Midbrain (tissue), 1 donor: ENCODE measurements at regions not wholly inside any gene's neighbourhood (a gene's known extent, or its start where the extent isn't known, plus 50 kb on each side); places are given as distances from the start of the nearest gene placed in this dataset.

Source experiments
- DNase-seq: peaks from one replicate; lab custom pipeline; 2025; lab: John Stamatoyannopoulos, UW

DNA sequence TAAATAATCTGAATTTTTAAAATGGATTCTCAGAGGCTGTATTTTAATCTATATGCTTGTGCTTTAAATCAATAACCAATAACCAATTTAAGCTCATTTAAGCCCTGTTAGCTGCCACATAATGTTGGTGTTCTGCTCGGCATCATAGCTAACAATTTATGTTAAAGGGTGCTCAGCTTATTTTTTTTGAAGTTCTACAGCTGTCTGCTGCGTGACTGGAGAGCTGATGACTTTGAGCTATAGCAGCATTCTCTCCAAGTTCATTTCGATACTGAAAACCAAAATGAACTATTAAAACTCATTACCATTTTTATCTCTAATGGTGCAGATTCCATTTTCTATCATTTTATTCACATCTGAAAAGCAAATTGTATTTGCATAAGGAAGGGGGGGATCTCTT, 357.8 kb downstream of the AJAP1 start:
- no peak for DNase-seq

DNA sequence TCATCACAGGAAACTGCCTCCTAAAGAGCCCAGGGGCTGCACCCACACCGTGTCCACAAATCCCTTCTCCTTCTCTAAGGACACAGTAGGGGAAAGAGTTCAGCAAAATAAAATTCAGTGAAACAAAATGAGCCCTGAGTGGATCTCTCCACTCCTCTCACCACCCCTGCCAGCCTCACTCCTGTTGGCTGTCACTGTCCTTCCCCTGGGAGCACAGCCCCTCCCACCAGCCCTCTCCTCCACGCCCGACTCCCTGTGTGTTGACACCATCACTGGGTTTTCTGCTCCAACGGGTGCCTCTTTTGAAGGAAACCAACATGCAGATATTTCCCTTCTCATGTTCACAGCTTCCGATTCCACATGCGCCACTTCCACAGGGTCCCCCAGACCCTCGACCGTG, 356.2 kb downstream of the AJAP1 start:
- no peak for DNase-seq

DNA sequence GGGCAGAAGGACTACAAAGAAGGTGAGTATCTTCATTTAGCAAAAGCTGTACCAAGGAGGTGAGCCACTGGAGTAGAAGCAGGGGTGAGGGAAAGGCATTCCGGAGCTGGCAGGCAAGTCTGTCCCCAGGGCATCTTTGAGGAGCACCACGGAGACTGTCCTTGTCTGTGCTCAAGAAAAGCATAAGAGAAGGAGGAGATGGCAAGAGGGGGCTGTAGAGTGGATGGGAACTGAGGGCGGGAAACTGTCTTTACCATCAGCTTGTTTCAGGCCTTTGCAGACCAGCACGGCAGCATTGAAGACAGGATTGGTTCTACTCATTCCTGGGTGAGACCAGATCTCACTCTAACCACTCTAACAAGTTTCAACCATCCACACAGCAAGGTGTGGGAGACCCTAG, 355.8 kb downstream of the AJAP1 start:
- DNase-seq, result no peak

DNA sequence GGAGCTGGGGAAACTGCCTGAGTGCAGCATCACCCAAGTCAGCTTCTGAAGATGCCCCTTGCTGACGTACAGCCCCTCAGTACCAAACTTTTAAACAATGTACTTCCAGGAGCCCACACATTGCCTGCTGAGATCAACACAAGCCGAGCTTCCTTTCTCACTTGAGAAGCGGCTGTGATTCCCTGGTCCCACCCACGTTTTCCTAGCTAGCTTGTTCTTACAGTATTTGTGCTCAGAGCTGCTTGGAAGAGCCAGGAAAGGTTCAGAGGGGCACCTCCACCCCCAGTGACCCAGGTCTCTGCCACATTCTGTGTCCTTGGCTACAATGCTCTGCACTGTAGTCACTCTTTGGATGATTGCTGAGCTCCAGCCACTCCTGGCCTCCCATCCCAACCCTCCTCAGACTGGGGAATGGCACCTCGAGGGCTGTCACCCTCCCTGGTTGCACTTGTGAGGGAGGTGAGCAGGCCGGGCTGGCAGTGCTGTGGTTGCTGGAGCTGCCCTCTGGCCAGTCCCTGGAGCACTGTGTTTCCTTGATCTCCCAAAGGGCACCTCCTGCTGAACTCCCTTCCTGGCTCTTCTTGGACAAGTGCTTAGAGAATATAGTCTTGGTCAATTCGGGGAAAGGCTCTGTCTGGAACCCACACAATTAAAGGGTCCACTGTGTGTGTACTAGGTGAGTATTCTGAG, 355.1 kb downstream of the AJAP1 start:
- DNase-seq, result no peak

DNA sequence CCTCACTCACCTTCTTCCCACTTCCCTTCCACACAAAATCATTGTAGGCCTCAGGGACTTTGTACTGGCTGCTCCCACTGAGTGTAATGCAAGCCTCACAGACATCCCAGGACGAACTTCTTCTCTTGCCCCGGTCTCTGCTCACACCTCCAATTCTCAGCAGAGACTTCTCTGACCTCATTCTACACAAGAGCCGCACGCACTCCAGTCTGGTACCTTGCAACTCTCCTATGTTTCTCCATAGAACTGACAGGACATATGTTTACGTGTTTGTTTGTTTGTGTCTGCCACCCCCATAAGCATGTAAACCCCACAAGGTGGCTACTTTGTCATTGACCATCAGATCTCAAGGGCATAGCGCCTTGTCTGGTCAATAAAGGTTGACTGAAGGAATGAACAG, 350.8 kb downstream of the AJAP1 start:
- no peak for DNase-seq

DNA sequence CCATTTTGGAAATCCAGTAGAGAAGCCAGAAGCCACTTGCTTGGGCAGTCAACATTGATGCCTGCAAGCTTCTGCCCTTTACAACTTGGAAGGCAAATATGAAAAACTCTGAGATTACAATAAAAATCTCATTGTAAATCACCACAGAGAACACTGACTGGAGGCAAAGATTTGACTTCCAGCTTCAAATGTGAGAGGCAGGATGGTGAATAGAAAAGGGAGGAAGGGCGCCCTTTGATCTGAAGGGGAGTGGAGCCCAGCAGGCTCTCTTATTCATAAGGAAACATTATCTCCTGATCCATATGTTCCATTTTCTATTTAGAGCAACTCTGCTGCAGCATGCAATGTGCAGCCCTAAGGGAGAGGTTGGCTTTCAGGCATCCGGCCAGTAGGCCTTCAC, 348.3 kb downstream of the AJAP1 start:
- DNase-seq, result no peak

DNA sequence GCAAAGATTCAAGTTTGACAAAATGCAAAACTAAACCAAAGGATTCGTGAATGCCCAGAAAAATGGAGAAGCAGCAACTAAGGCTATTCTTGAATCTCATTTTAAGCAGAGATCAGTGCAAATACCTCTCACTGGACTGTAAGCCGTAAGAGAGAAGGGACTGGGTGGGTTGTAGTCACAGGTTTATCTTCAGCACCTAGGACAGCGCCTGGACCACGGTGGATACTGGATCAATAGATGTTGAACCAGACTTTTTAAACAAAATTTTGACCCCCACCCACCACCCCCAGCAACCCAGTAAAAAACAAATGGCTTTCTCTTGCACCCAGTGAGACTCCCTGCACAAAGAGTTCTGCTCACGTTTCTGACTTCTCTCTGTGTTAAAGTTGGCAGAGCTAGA, 347.1 kb downstream of the AJAP1 start:
- no peak for DNase-seq

DNA sequence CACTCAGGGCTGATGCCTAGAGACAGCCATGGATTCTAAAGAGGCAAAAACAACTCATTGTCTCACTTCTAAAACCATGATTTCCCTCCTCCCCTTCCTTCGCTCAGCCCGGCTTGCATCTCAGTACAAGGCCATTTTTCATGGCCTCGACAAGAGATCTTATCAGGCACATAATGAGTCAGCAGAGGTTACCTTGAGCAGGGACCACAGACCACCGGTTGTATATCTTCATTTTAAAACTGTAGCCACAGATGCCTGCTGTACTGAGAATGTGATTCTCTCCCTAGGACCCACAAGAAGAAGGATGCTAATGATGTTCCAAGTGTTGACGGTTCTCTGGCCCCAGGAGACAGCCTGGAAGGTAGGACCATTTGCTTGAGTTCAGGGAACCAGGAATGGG, 331.9 kb downstream of the AJAP1 start:
- no peak for DNase-seq

DNA sequence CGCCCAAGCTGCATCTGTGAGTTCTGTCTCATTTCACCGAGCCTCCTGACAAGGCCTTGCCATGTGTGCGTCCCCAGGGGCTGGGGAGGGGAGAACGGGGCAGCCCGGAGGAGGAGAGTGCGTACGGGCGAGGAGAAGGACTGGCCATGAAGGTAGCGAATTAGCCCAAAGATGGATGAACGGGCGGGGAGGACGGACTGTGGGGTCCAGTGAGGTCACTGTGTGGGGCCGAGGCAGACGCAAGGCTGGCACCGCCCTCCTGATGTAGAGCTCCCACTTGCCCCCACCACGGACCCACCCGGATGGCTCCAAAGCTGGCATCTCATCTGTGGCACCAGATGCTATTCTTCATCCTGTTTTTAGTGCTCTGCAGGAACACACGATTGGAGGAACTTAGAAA, 330.4 kb downstream of the AJAP1 start:
- DNase-seq, result no peak

DNA sequence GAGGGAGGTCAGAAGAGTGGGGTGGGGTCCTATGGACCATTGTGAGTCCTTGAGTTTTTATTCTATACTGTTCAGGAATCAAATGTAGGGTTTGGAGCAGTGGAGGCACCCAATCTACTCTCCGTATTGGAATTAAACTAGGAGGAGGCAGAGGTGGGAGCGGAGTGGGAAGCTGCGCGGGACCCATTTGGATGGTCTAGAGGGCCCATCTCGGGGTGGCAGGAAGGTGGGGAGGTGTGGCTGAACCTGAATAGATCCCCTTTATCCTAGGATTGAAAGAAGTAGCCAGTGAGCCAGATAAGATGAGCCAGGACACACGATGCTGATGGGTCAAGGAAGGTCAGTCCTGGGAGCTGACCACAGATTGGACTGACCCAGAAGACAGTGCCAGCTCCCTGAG, 325.8 kb downstream of the AJAP1 start:
- no peak for DNase-seq

DNA sequence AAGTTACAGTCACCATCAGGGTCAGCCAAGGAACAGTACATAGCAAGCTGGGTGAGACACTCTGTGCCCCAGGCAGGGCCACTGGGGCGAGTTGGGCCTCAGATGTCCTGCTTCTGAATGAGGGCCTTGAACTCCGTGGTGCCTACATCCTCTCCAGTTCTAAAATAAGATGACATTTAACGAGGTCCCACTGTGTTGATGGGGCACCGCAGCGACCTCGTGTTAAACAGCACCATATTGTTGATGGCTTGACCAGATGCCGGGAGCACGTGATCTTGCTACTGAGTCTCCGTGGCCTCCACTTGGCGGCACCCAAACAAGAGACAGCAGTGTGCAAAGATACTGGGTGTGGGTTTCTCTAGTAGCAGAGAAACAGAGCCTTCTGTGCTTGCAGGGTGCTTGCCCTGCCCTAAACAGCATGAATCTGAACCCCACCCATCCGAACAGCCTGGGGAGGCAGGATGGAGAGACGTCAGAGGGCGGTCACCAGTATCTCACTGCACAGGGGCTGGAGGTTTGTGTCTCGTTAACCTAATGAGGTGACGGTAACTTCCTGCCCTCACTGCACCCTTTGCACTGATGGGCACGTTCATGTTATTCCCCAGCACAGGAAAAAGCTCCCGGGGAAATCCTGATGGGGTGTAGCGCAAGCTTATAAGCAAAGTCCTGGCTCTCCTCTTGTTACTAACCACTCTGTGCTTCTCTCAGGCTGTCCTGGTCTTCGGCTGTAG, 324.4 kb downstream of the AJAP1 start:
- no peak for DNase-seq

DNA sequence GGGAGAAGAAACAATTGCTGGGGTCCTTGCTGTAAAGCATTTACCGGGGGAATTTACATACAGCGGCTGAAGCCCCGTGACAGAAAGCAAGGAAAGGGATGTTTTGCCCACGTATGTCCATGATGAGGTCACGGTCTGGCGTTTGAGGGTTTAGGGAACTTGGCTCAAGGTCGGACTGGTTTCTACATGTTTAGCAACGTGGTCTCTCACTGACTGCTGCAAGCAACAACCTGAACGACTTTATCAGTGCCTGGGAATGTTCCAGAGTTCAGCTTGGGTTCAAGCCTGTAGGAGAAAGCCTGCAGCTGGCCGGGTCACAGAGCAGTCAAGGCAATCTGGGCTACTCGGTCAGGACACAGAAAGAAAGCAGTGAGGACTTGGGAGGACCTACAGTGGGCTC, 323.3 kb downstream of the AJAP1 start:
- DNase-seq, result no peak

DNA sequence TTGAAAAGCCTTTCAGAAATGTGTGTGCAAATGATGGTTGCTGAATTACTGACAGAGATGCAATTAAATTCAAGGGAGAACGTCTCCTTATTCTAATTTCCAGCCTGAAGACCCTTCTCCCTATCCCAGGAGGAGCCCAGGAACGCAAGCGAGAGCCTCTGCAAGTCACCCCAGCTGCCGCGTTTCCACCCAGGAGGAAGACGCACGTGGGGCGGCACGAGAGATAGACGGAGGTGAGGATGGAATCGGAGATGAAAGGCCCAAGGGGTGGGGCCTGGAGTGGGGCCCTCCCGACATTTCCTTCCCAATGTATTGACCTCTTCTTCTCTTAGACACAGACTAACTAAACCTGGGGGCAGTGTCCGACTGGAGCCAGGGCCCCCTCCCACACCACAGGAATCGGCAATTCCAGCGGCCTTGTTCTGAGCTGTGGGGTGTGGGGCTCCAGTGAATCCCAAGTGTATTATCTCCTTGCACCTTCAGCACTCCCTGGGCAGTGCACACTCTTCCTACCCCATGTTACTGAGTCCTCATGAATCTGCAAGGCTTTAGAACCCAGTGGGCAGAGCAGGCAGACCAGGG, 322.5 kb downstream of the AJAP1 start:
- no peak for DNase-seq

DNA sequence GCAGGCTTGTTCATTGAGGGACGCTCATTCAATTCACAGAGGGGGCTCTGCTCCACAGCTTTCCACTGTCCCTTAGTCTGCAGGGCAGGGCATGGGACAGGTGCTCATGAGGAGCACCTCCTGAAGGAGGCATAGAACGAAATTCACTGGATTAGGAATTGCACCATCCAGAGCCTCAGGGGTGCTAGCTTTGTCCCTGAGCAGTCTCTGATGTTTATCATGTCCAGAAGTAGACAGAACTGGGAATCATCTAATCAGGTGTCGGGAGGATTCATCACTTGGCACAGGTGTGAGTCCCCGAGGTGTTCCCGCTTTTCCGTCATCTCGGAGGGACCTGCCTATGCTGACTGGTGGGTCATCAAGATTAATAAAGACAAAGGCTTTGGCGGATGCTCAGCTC, 321.4 kb downstream of the AJAP1 start:
- DNase-seq, result no peak

DNA sequence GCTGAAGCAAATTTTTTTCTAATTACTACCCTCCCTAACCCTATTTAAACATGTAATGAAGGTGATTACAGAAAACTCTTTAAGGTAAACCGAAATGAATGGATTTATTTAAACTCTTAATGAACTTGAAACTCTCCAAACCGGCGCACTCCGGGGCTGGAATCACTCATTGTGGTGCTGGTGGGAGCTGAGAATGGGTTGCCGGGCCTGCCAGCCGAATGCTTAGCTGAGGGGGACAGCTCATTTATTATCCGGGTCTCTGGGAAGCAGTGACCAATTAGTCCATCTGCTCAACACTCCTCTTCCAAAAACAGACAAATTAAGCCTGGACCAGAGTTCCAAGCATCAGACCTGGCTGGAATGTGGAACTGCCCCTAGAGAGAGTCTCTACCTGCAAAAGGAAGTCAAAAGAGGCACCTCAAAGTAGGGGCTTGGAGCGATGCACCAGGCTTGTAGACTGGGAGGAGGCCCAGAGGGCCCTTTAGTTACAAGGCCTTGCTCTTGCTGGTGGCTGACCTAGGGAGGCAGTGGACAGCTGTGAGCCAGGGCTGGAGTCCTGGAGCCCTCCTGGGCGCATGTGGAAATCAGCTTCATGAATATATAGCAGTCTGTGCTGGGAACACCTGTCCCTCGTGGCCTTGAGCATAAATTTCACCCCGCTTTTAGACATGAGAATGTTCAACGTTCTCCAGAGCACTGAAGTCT, 320.7 kb downstream of the AJAP1 start:
- no peak for DNase-seq

DNA sequence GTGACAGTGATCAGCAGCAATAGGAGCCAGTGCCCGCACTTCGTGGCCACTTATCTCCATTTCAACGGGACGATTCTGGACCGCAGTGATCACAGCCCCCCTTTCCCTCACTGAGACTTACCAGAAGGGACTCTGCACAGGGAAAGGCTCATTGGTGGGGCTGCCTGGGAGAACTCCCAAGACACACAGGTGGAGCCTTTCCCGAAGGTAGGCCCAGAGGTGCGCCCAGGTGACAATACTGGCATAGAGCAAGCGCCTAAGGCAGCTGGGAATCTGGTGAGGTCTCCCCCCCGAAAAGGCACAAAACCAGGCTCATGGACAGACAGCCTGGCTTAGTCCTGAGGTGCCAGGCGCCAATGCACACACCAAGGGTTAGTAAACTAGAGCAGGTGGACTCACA, 318.9 kb downstream of the AJAP1 start:
- no peak for DNase-seq

DNA sequence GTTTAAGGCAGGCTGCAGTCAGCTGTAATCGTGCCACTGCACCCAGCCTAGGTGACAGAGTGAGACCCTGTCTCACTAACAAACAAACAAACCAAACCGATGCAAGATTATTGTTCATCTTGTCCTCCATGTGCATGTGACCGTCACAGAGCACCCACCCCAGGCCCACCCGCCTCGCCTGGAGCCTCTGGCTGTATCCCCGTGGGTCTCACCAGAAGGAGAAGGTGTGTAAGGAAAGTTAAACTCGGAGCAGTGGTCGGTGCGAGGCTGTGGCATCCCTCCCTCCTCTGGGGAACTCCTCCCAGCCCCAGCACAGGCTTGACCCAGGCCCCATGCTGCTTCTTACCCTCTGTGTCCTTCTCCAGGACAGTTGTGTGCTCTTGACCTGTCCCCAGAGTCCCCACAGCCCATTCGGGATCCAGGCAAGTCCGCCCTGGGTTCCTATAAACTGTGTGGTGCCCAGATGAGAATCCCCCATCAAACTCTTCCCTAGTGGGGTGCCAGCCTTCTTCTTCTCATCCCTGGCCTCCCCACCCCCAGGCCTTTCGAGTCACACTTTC, 318.4 kb downstream of the AJAP1 start:
- DNase-seq, result no peak

DNA sequence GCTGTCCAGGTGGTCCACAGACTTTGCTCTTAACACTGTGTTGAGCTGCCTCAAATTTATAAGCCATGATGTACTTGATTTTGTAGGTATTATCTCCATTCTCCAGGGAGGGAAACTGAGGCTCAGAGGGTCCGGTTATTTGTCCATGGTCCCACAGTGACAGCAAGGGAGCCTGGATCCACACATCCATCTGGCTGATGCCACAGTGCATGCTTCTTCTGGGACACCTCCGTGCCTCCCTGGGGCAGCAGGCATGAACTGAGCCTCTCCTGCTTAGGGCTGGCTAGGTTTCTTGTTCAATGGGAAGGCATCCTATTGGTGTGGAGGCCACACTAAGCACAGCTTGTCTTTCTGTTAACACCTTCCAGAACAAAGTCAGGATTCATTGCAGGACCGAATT, 317.3 kb downstream of the AJAP1 start:
- DNase-seq, result no peak

DNA sequence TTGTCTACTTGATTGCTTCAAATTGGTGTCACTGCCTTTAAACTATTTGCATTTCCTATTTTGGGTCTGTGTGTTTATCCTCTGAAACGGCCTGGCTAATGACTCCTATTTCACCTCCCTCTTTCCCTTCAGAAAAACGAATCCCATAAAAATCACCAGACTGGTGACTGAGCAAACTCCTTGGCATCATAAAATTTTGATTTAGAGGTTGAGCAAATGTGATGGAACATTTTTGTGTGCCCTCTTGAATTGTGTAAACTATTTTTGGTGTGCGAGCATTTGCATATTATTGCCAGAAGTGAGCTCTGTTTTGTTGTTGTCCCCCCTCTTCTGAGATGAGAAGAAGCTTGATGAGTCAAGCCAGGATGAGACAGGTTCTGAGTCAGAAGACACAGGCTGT, 316.1 kb downstream of the AJAP1 start:
- DNase-seq, result no peak

DNA sequence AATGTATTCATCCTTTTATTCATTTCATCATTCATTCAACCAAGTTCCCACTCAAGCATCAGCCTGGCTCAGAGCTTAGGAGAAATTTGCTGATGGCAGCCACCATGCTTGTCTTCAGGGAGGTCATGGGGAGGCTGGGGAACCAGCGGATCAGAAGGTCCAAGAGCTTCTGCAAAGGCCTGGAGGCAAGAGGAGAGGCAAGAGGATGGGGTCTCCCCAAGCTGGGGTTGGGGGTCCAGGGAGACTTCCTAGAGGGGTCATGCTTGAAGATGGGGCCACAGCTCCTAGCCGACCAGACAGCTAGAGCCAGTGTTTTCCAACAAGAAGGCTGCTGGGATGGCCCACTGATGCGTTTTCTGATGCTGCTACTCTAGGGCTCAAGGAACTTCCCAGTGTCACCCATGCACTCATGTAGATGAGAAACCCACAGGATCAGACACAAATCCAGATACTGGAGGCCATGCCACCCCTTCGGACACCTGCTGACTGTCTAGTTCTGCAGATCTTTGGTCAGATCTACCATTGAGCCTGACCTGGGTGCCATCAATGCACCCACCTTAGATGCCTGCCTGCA, 315.2 kb downstream of the AJAP1 start:
- DNase-seq, result no peak

DNA sequence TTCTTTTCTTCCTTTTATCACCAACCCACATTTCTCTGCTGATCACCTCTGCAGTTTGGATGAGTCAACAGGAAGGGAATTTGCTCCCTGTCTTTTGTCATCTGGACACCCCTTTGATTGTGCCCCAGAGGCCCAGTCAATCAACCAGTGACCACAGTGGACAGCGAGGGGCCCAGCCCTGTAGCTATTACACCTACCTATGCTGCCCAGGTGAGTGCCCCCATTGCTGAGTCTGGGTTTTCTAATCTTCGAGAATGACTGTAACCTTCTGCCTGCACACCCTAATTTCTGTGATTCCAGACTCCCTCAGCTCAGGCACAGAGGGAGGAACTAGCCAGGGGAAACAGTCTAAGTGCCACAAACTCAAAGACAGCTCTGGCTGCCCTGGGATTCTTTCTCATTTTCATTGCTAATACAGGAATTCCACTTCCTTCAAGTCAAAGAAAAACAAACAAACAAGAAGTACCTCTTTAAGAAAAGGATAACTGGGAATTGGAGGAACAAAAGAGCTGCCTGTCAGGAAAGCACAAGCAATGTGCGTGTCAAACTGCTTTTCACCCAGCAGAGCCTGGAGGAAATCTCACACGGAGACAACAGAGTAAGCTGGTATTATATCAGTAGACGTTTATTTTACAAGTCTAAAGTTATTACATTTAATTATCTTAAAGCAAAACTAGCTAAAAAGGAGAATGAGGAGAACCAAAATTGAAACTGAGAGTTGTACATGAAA, 311.1 kb downstream of the AJAP1 start:
- DNase-seq, result no peak
